GM19395 (cell line): ENCODE measurements at regions not wholly inside any gene's neighbourhood (a gene's known extent, or its start where the extent isn't known, plus 50 kb on each side); places are given as distances from the start of the nearest gene placed in this dataset.
"Not testable (repeated sequence)": the region's sequence is repeated elsewhere in the genome, so short reads cannot be mapped to it uniquely, and the experiment has no call there.

Experiments
- ATAC-seq: cut with Tn5 transposase; IDR thresholded peaks from one replicate; pipeline ENCODE4 v1.9.1; 2021; ENCODE audit warnings: mild to moderate bottlenecking, moderate library complexity; ENCODE audit not compliant: unreplicated experiment

GRCh38 chr16:59500601-59501000, 766.5 kb upstream of the GOT2 start:
- ATAC-seq, result no peak

- ATAC-seq, result no peak
These were observed 753.0 kb upstream of the GOT2 start for GRCh38 chr16:59487067-59487466.

GRCh38 chr16:59484833-59485516, 750.9 kb upstream of the GOT2 start:
- ATAC-seq, result no peak

GRCh38 chr16:59478838-59479237, 744.7 kb upstream of the GOT2 start:
- no peak for ATAC-seq

- no peak for ATAC-seq
These were observed 736.4 kb upstream of the GOT2 start for GRCh38 chr16:59470556-59470955.

GRCh38 chr16:59469266-59469665, 735.1 kb upstream of the GOT2 start:
- no peak for ATAC-seq

GRCh38 chr16:59463776-59464175, 729.7 kb upstream of the GOT2 start:
- no peak for ATAC-seq

- no peak for ATAC-seq
These were observed 725.7 kb upstream of the GOT2 start for GRCh38 chr16:59459806-59460205.

- ATAC-seq, result no peak
These were observed 721.4 kb upstream of the GOT2 start for GRCh38 chr16:59455497-59455896.

GRCh38 chr16:59450513-59450912, 716.4 kb upstream of the GOT2 start:
- not testable (repeated sequence) for ATAC-seq

GRCh38 chr16:59440502-59440901, 706.4 kb upstream of the GOT2 start:
- ATAC-seq, result no peak

GRCh38 chr16:59432896-59433295, 698.8 kb upstream of the GOT2 start:
- ATAC-seq, result no peak

- ATAC-seq, result no peak
These were observed 698.2 kb upstream of the GOT2 start for GRCh38 chr16:59432276-59432675.

GRCh38 chr16:59424714-59425273, 690.7 kb upstream of the GOT2 start:
- no peak for ATAC-seq

GRCh38 chr16:59411961-59412841, 678.1 kb upstream of the GOT2 start:
- no peak for ATAC-seq

GRCh38 chr16:59410451-59410850, 676.3 kb upstream of the GOT2 start:
- no peak for ATAC-seq

GRCh38 chr16:59405802-59406201, 671.7 kb upstream of the GOT2 start:
- ATAC-seq, result no peak

- no peak for ATAC-seq
These were observed 670.4 kb upstream of the GOT2 start for GRCh38 chr16:59404509-59404908.

- no peak for ATAC-seq
These were observed 666.7 kb upstream of the GOT2 start for GRCh38 chr16:59400830-59401229.

- no peak for ATAC-seq
These were observed 663.5 kb upstream of the GOT2 start for GRCh38 chr16:59397638-59398037.

- ATAC-seq, result no peak
These were observed 660.4 kb upstream of the GOT2 start for GRCh38 chr16:59394526-59394925.

- no peak for ATAC-seq
These were observed 658.8 kb upstream of the GOT2 start for GRCh38 chr16:59392911-59393310.
